ENCODE measurements at regions not wholly inside any gene's neighbourhood (a gene's known extent, or its start where the extent isn't known, plus 50 kb on each side); places are given as distances from the start of the nearest gene placed in this dataset.

DNA sequence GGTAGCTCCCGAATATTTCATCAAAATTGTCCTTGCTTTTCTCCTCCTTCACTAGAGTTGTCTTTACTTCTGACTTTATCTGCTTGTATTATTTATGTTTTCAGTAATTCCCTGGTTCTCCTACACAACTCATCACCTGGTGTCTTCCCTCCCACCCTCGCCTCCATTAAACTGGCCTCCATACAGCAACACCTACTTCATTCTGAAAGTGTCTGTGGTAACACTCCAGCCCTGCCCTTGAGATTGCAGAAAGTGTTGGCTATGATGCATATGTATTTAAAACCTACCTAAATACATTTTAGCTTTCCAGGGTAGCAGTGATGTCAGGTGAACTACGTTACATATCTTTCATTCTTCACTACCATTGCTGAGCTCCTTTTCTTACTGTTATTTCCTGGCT is 833.3 kb upstream of the LRRN3 start:
- no peaks in the 10 kb centered on the region for H4K20me1 ChIP-seq
- no peaks in the 10 kb centered on the region for H3K36me3 ChIP-seq
- no peak overlapping the region for H3K27ac ChIP-seq
- H3K9me3 ChIP-seq (replicated peaks in 1 of 11) = no peaks in the 10 kb centered on the region
- no peak overlapping the region for H3K4me3 ChIP-seq
- H3K4me2 ChIP-seq = no peak overlapping the region
- no peaks in the 10 kb centered on the region for H3K27me3 ChIP-seq
- no peak for TF ChIP-seq Cebpa-rat (IDR thresholded peaks at IDR 0.05)
- no peaks in the 10 kb centered on the region for H3K4me1 ChIP-seq
- no peak overlapping the region for H3K9ac ChIP-seq

DNA sequence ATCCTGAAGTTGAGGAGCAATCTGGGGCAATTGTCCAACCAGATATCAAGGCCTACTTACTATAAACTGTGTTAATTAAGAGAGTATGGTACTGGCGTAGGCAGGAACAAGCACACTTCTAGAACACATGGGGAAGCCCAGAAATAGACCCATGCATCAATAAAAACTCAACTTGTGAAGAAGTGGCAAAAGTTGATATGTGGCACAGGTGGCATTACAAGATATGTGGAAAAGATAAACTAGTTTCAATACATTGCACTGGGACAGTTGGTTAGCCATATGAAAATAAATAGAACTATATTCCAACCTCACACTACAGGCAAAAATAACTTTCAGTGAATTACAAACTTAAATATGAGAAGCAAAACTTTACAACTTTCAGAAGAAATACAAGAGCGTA is 828.7 kb upstream of the LRRN3 start:
- no peak overlapping the region for H3K4me2 ChIP-seq
- H3K4me3 ChIP-seq = no peak overlapping the region
- H4K20me1 ChIP-seq = no peaks in the 10 kb centered on the region
- no peak for TF ChIP-seq Cebpa-rat (IDR thresholded peaks at IDR 0.05)
- H3K4me1 ChIP-seq = no peaks in the 10 kb centered on the region
- H3K9ac ChIP-seq = no peak overlapping the region
- H3K9me3 ChIP-seq (replicated peaks in 1 of 11) = no peaks in the 10 kb centered on the region
- no peaks in the 10 kb centered on the region for H3K36me3 ChIP-seq
- H3K27ac ChIP-seq = no peak overlapping the region
- H3K27me3 ChIP-seq = no peaks in the 10 kb centered on the region

DNA sequence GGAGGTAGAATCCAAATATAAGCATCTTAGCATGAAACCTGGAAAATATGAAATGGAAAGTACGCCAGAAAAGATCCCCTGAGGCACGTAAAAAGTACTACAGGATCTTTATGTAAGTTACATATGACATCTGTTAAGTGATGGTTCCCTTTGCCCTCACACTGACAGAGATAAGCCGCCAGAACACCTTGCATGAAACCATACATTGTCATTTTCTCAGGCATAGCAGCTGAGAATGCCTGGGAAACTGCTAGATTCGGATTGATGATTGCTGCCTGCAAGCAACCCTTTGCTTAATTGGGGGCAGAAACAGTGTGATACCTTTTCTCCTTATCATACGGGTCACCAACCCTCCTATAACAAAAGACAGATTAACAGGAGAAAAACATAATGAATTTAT is 826.6 kb upstream of the LRRN3 start:
- H3K36me3 ChIP-seq = no peaks in the 10 kb centered on the region
- H3K4me2 ChIP-seq = no peak overlapping the region
- TF ChIP-seq Cebpa-rat (IDR thresholded peaks at IDR 0.05) = no peak
- H3K9me3 ChIP-seq (replicated peaks in 1 of 11) = no peaks in the 10 kb centered on the region; a peak in 1 of 22 replicates
- no peak overlapping the region for H3K27ac ChIP-seq
- H3K27me3 ChIP-seq = no peaks in the 10 kb centered on the region
- no peaks in the 10 kb centered on the region for H3K4me1 ChIP-seq
- H3K4me3 ChIP-seq = no peak overlapping the region
- H3K9ac ChIP-seq = no peak overlapping the region
- no peaks in the 10 kb centered on the region for H4K20me1 ChIP-seq

DNA sequence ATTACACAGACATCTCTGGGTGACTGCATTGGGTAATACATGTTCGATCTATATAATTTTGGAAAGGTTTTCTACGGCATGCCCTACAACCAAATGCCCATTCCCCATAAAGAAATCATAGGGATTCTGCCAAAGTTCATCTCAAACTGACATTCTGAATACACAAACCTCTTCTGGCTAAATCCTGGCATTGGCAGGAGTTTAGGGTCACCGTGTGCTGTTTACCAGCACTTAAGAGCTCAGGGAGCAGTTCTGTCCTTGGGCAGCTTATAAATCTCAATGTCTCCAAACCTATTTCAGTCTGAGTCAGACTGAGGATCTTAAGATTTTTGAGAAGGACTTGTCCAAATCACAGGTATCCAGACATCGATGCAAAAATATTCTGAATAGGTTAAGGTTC is 809.6 kb upstream of the LRRN3 start:
- H3K9me3 ChIP-seq (replicated peaks in 1 of 11) = no peaks in the 10 kb centered on the region
- no peak for TF ChIP-seq Cebpa-rat (IDR thresholded peaks at IDR 0.05)

DNA sequence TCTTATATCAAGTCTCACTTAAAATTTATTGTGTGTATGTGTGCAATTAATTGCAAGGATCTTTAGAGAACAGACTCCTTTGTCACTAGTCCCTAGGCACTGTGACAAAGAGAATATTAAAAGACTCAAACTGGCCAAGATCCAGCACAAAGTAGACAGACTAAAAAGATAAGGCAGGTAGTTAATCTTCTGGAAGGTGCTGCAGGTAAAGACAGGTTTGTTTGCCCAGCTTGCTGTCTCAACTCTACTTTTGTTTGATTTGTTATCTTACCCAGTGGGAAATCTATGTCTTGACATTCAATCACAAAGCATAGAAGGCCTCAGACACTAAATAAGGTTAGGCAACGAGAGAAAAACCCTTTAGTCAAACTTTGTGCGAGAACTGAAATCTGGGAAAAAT is 807.9 kb upstream of the LRRN3 start:
- Histone ChIP-seq H3K4me3 (no peak overlapping the region), H3K9me3 (replicated peaks in 1 of 11) (no peaks in the 10 kb centered on the region), H3K27ac (no peak overlapping the region), H4K20me1 (no peaks in the 10 kb centered on the region), H3K4me1 (no peaks in the 10 kb centered on the region), H3K27me3 (no peaks in the 10 kb centered on the region), H3K4me2 (no peak overlapping the region), H3K9ac (no peak overlapping the region), H3K36me3 (no peaks in the 10 kb centered on the region)
- no peak for TF ChIP-seq Cebpa-rat (IDR thresholded peaks at IDR 0.05)

More for the DNA sequence above, 809.6 kb upstream of the LRRN3 start:
- H3K36me3 ChIP-seq = no peaks in the 10 kb centered on the region
- H3K4me3 ChIP-seq = no peak overlapping the region
- H3K4me2 ChIP-seq = no peak overlapping the region
- H3K4me1 ChIP-seq = no peaks in the 10 kb centered on the region
- H4K20me1 ChIP-seq = no peaks in the 10 kb centered on the region
- H3K9ac ChIP-seq = no peak overlapping the region
- no peak overlapping the region for H3K27ac ChIP-seq
- H3K27me3 ChIP-seq = no peaks in the 10 kb centered on the region

DNA sequence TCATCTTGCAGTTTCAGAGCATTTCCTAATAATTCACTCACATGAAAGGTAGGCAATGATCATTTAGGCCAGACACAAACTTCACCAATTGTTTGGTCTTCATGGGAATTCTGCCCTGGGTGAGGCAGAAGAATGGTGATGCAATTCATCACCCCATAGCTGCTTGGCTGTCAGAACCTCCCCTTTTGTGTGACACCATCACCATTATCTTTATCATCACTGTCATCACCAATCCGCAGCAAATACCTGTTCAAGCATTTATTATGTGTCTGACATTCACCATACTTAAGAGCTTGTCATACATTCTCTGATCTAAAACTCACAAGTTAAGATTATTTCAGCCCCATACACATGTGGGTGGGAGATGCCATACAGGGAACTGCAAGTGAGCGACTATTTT is 799.5 kb upstream of the LRRN3 start:
- Histone ChIP-seq H3K36me3 (no peaks in the 10 kb centered on the region), H3K27ac (no peak overlapping the region), H3K9ac (no peak overlapping the region), H3K4me3 (no peak overlapping the region), H3K9me3 (replicated peaks in 1 of 11) (no peaks in the 10 kb centered on the region), H3K4me2 (no peak overlapping the region), H4K20me1 (no peaks in the 10 kb centered on the region), H3K27me3 (no peaks in the 10 kb centered on the region), H3K4me1 (no peaks in the 10 kb centered on the region)
- no peak for TF ChIP-seq Cebpa-rat (IDR thresholded peaks at IDR 0.05)

DNA sequence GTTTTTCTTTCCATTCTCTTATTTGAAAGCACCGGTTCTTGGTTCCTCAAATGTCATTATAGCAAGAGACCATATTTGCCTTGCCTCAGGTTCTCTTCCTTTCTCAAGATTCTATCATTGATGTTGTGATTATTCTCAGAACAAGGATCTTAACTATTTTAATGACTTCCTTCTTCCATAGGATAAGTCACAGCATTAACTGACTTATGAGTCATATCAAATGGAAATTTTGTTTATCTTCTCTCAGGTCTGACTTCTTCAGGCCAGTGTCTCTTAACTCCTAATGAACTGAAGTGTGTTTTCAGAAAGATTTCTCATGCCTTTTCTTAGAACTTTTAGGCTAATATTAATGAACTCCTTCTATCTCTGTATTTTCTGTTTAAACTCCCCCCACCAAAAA is 794.6 kb upstream of the LRRN3 start:
- Histone ChIP-seq H3K4me1 (no peaks in the 10 kb centered on the region), H3K4me3 (no peak overlapping the region), H3K9me3 (replicated peaks in 1 of 11) (no peaks in the 10 kb centered on the region), H3K27ac (no peak overlapping the region), H4K20me1 (no peaks in the 10 kb centered on the region), H3K9ac (no peak overlapping the region), H3K4me2 (no peak overlapping the region), H3K27me3 (no peaks in the 10 kb centered on the region), H3K36me3 (no peaks in the 10 kb centered on the region)
- TF ChIP-seq Cebpa-rat (IDR thresholded peaks at IDR 0.05) = no peak

DNA sequence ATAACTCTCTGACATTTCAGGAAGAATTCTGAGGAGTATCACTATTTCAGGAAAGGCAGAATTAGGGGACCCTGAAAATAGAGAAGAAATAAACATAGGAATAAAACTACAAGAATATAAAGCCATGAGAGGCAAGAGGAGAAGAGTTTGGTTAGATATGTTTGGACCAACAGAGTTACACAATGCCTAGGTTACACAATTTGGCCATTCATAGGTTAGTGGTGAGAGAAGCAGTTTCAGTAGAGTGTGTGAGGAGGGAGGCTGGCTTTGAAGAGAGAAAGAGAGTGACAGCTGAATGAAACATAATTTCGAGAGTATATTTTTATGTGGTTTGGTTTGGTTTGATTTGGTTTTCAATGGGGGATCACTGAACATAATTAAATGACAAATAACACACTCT is 783.2 kb upstream of the LRRN3 start:
- TF ChIP-seq Cebpa-rat (IDR thresholded peaks at IDR 0.05) = no peak

DNA sequence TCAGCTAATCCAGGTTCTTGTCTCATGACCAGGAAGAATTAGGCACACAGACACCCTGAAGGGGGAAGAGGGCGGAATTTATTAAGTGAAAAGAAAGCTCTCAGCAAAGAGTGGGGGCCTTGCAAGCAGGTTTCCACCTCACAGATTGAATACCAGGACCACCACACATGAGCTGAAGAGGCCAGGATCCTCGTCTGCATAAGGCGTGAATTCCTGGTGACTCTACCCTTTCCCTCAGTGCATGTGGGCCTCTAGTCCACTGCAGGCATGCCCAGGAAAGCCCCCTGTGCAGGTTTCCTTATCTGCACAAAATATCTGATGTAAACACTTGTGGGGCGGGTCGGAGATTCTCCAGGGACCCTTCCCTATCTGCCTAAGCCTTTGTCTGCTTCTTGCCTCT is 782.1 kb upstream of the LRRN3 start:
- Histone ChIP-seq H3K36me3 (no peaks in the 10 kb centered on the region), H3K27ac (no peak overlapping the region), H3K4me2 (no peak overlapping the region), H3K9ac (no peak overlapping the region), H3K9me3 (replicated peaks in 1 of 11) (peaks cover 8 to 17% (median 10%) of the 10 kb centered on the region in 11 experiments), H3K4me3 (no peak overlapping the region), H4K20me1 (no peaks in the 10 kb centered on the region), H3K4me1 (no peaks in the 10 kb centered on the region), H3K27me3 (no peaks in the 10 kb centered on the region)
- no peak for TF ChIP-seq Cebpa-rat (IDR thresholded peaks at IDR 0.05)

More for the DNA sequence above, 783.2 kb upstream of the LRRN3 start:
- H3K9ac ChIP-seq = no peak overlapping the region
- H3K36me3 ChIP-seq = no peaks in the 10 kb centered on the region
- no peak overlapping the region for H3K27ac ChIP-seq
- H3K4me1 ChIP-seq = no peaks in the 10 kb centered on the region
- no peak overlapping the region for H3K4me3 ChIP-seq
- no peaks in the 10 kb centered on the region for H3K27me3 ChIP-seq
- no peaks in the 10 kb centered on the region for H4K20me1 ChIP-seq
- no peak overlapping the region for H3K4me2 ChIP-seq
- peaks cover 8 to 17% (median 10%) of the 10 kb centered on the region in 11 experiments for H3K9me3 ChIP-seq (replicated peaks in 1 of 11)

DNA sequence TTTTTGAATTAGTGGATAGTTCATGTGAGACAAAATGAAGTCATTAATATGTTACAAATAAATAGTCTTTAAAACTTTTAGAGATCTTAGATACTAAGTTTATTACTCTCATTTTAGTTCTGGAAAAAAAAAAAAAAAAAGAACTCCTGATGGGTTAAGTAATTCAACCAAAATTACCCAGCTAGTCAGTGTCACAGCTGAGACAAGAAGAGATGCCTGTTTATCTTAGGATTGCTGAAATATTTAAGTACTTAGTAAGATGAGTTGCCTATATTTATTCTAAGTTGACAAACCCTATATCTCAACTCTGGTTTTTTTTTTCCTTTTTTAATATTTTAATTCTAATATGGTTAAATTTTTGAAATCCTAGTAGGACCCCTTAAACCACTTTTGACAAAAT is 781.0 kb upstream of the LRRN3 start:
- no peak overlapping the region for H3K27ac ChIP-seq
- H3K4me1 ChIP-seq = no peaks in the 10 kb centered on the region
- H3K4me3 ChIP-seq = no peak overlapping the region
- H3K36me3 ChIP-seq = no peaks in the 10 kb centered on the region
- H3K9ac ChIP-seq = no peak overlapping the region
- H3K9me3 ChIP-seq (replicated peaks in 1 of 11) = peaks cover 8 to 17% (median 10%) of the 10 kb centered on the region in 11 experiments
- no peaks in the 10 kb centered on the region for H4K20me1 ChIP-seq
- no peak overlapping the region for H3K4me2 ChIP-seq
- no peak for TF ChIP-seq Cebpa-rat (IDR thresholded peaks at IDR 0.05)
- no peaks in the 10 kb centered on the region for H3K27me3 ChIP-seq

DNA sequence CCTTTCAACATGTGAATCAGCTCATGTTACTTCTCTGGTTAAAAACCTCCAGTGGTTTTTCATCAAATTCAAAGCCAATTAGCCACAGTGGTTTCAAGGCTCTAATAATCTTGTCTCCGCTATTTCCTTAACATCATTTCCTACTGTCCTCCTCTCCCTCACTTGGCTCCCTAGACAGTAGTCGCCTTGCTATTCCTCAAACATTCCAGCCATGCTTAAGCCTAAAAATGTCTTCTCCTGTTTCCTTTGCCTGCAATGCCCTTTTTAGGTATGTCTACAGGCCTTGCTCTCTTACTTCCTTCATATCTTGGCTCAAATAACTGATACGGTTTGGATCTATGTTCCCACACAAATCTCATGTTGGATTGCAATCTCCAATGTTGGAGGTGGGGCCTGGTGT is 779.4 kb upstream of the LRRN3 start:
- TF ChIP-seq Cebpa-rat (IDR thresholded peaks at IDR 0.05) = no peak
- H3K9ac ChIP-seq = no peak overlapping the region
- H3K9me3 ChIP-seq (replicated peaks in 1 of 11) = peaks cover 10 to 33% (median 19%) of the 10 kb centered on the region in 11 experiments
- no peak overlapping the region for H3K4me2 ChIP-seq
- no peaks in the 10 kb centered on the region for H3K4me1 ChIP-seq
- no peaks in the 10 kb centered on the region for H3K27me3 ChIP-seq
- H3K27ac ChIP-seq = no peak overlapping the region
- no peaks in the 10 kb centered on the region for H4K20me1 ChIP-seq
- H3K4me3 ChIP-seq = no peak overlapping the region
- H3K36me3 ChIP-seq = no peaks in the 10 kb centered on the region
